AG09309 (cell line): ENCODE measurements at regions not wholly inside any gene's neighbourhood (a gene's known extent, or its start where the extent isn't known, plus 50 kb on each side); places are given as distances from the start of the nearest gene placed in this dataset.
"Not testable (repeated sequence)": the region's sequence is repeated elsewhere in the genome, so short reads cannot be mapped to it uniquely, and the experiment has no call there.

Experiments used
- DNase-seq: peaks from one replicate; pipeline ENCODE4 v3.0.0-alpha.2; 2010; ENCODE audit warnings: low read depth
- H3K4me3 ChIP-seq: 2 replicates; pipeline ENCODE4 v1.5.1; 2011; ENCODE audit warnings: mild to moderate bottlenecking, low read depth, low read length, moderate library complexity; ENCODE audit not compliant: control insufficient read depth
- CTCF ChIP-seq: IDR thresholded peaks from 2 replicates; pipeline ENCODE4 v1.5.1; 2011; ENCODE audit warnings: mild to moderate bottlenecking, low read depth, low read length, inconsistent platforms; ENCODE audit not compliant: insufficient read depth, control insufficient read depth; ENCODE audit errors: missing control alignments

GRCh38 chr1:157439302-157439954, 112.9 kb downstream of the FCRL5 start:
- H3K4me3 ChIP-seq = no peak overlapping the region
- no peak for DNase-seq
- no peak for TF ChIP-seq CTCF

GRCh38 chr1:157438613-157439012, 113.7 kb downstream of the FCRL5 start:
- H3K4me3 ChIP-seq = no peak overlapping the region
- no peak for TF ChIP-seq CTCF
- no peak for DNase-seq

GRCh38 chr1:157438146-157438545, 114.2 kb downstream of the FCRL5 start:
- no peak overlapping the region for H3K4me3 ChIP-seq
- no peak for TF ChIP-seq CTCF
- DNase-seq = peak; percentile 10

GRCh38 chr1:157437296-157437695, 115.0 kb downstream of the FCRL5 start:
- DNase-seq = no peak
- TF ChIP-seq CTCF = no peak

GRCh38 chr1:157431751-157432150, 120.6 kb downstream of the FCRL5 start:
- DNase-seq = peak; percentile 16
- H3K4me3 ChIP-seq = no peak overlapping the region
- no peak for TF ChIP-seq CTCF

More at GRCh38 chr1:157437296-157437695, 115.0 kb downstream of the FCRL5 start:
- H3K4me3 ChIP-seq = no peak overlapping the region

- H3K4me3 ChIP-seq = no peak overlapping the region
- peak; percentile 7 for DNase-seq
- no peak for TF ChIP-seq CTCF
Observed at GRCh38 chr1:157429601-157430240, 122.6 kb downstream of the FCRL5 start.

- DNase-seq, H3K4me3 ChIP-seq: not testable (repeated sequence)
Observed at GRCh38 chr1:157423764-157424163, 128.6 kb downstream of the FCRL5 start.
